GM18517 (cell line): ENCODE measurements at regions not wholly inside any gene's neighbourhood (a gene's known extent, or its start where the extent isn't known, plus 50 kb on each side); places are given as distances from the start of the nearest gene placed in this dataset.

Source experiments
- ATAC-seq: cut with Tn5 transposase; IDR thresholded peaks from one replicate; pipeline ENCODE4 v1.9.1; 2021; ENCODE audit warnings: mild to moderate bottlenecking, moderate library complexity; ENCODE audit not compliant: unreplicated experiment

- ATAC-seq, result no peak
Measured at GRCh38 chr9:103899866-103900265, 194.2 kb upstream of the SMC2 start.

DNA sequence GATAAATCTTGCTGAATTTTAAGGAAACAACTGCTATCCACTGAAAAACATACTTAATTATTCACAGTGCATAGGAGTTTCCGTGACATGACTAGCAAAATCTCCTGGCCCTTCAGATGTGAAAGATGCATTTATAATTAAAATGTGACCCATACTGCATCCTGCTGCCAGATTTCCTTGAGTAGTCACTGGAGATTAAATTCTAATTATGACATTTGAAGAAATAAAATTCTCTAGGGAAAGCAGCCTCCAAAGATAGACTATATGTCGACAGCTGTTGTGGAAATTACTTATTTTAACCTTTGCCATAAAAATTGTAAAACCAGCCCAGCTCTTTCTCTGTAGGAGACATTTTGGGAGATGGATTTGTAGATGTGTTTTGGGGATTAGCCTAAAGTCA is 193.6 kb upstream of the SMC2 start:
- no peak for ATAC-seq

- no peak for ATAC-seq
Measured at GRCh38 chr9:103902263-103902662, 191.8 kb upstream of the SMC2 start.

GRCh38 chr9:103904242-103904641 is 189.9 kb upstream of the SMC2 start:
- no peak for ATAC-seq

GRCh38 chr9:103913899-103914298 is 180.2 kb upstream of the SMC2 start:
- ATAC-seq, result no peak

- ATAC-seq, result no peak
Measured at GRCh38 chr9:103919605-103920209, 174.4 kb upstream of the SMC2 start.

DNA sequence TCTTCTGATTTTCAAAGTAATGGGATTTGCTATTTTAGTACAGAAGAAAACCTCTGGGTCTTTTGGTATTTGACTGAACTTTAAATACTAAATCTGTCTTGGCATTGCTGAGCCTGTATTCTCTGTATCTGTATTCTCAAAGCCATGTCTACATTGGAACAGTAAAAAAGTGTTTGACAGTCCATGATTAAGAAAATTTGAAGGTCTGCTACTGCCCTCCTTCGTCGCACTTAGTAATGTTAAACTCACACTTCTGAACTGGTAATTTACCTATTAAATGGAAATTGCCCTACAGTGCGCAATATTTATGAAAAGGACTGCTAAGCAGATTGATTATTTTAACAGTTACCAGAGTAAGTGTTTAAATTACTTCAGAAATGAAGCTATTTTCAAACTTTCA is 165.7 kb upstream of the SMC2 start:
- ATAC-seq, result no peak

DNA sequence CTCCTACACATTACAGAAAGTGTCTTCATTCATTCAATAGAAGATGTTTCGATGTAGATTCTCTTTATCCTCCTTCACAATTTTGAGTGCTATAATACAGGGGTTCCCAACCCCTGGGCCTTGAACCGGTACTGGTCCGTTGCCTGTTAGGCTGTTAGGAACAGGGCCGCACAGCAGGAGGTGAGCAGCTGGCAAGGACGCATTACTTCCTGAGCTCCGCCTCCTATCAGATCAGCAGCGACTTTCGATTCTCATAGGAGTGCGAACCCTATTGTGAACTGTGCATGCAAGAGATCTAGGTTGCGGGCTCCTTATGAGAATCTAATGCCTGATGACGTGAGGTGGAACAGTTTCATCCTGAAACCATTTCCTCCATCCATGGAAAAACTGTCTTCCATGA is 153.0 kb upstream of the SMC2 start:
- no peak for ATAC-seq

- no peak for ATAC-seq
Measured at GRCh38 chr9:103942200-103942599, 151.9 kb upstream of the SMC2 start.

GRCh38 chr9:103942651-103943050 is 151.5 kb upstream of the SMC2 start:
- ATAC-seq, result no peak

- ATAC-seq, result no peak
Measured at GRCh38 chr9:103949096-103949495, 145.0 kb upstream of the SMC2 start.

DNA sequence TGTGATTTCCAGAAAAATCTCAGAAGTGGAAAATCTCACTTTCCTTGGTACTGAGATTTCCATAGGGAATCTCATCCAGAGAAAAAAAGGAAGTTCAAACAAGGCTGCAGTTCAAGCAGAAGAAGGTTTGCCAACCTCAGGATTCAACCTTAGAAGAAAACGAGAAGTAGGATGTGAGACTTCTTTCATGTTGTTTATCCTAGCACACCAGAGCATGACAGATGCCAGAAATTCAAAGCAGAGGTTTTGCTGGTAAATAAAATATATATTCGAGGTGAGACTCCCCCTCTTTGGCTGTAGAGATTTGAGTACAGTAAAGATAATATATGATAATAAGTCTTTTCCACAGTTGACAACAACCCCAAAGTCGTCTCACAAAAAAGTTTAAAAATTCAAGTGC is 116.9 kb upstream of the SMC2 start:
- ATAC-seq, result no peak

DNA sequence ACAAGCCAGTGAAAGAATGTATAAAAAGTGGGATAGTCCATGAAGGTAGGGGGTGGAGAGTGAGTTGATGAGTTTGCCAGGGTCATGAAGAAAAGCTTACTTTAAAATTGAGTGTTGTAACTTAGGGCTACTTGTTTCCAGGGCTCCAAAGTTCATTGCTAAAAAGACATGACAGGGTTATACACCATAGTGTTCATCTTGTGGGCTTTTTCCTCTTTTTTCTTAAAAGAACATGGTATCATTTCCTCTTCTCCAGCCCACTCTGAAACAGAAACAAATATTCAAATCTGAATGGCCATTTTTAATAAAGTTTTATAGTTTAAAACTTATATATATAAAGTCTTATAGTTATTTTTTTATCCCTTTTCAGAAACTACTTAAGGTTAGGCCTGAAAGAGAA is 115.7 kb upstream of the SMC2 start:
- no peak for ATAC-seq

GRCh38 chr9:103981912-103982311 is 112.2 kb upstream of the SMC2 start:
- no peak for ATAC-seq

DNA sequence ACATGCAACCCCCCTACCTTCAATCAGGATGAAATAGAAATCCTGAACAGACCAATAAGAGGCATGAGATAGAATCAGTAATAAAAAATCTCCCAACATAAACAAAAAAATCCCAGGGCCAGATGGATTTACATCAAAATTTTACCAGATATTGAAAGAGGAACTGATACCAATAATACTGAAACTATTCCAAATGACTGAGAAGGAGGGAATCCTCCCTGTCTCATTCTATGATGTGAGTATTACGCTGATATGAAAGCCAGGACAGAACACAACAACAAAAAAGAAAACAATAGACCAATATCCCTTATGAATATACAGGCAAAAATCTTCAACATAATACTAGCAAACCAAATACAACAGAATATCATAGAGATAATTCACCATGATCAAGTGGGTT is 109.0 kb upstream of the SMC2 start:
- no peak for ATAC-seq

- no peak for ATAC-seq
Measured at GRCh38 chr9:103988821-103989220, 105.3 kb upstream of the SMC2 start.

DNA sequence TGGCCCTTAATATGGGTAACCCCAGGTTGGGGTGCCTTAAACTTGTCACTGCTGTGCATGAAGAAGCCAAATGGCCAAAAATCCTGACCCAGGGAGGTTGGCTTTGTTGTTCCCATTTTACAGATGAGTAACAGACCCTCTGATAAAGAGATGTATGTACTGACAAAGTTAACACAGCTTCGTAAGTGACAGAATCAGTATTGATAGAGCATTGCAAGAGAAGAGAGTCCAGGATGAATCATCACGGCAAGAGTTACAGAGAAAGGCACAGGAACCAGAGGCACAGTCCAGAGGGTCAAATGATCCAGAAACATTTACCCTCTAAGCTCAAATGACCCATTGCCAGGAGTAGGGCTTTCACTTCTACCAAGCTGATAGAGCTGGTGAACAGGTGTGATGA is 103.8 kb upstream of the SMC2 start:
- ATAC-seq, result no peak

DNA sequence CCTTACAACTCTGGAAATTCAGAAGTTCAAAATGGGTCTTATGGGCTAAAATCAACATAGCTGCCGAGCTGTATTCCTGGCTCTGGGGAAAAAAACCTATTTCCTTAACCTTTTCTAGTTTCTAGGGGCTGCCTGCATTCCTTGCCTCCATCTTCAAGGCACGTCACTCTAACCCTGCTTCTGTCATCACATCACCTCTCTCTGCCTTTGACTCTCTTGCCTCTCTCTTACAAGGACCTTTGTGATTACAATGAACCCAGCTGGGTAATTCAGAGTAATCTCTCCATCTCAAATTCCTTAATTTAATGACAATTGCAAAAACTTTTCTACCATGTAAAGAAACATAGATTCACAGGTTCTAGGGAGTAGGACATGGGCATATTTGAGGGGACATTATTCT is 103.1 kb upstream of the SMC2 start:
- no peak for ATAC-seq

GRCh38 chr9:103991698-103992097 is 102.4 kb upstream of the SMC2 start:
- ATAC-seq, result peak; percentile 70

DNA sequence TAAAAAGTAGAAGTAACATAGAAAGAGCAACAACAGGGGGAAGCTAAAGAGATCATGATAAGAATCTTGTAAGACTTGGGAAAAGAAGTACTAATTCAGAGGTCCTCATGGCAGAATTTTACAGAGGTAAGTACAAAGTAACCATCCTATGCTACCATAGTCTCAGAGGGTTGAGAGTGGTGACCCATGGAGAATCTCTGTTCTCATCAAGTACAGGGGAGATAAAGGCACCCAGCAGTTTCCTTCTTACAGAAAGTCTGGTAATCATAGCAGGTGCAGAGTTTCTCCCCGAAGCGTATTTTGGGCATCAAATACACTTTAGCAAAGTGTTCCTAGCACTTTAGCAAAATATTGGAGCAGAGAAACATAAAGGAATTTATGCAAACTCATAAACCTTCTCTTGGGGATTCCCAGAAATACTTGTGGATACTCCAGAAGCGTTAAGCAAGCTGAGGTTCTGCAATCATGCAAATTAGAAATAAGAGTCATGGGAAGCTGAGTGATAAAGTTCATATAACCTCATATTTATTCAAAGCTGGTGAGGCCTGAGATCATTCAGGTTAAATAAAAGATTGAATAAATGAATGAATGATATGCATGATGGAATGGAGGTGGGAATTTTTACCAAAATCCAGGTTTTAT is 101.0 kb upstream of the SMC2 start:
- ATAC-seq, result no peak

GRCh38 chr9:103997856-103998370 is 96.2 kb upstream of the SMC2 start:
- ATAC-seq, result no peak

GRCh38 chr9:103999375-104000062 is 94.6 kb upstream of the SMC2 start:
- ATAC-seq, result no peak
